Left lobe of liver (tissue), 2 donors: ENCODE measurements at regions not wholly inside any gene's neighbourhood (a gene's known extent, or its start where the extent isn't known, plus 50 kb on each side); places are given as distances from the start of the nearest gene placed in this dataset.

ENCODE experiments used
- ATAC-seq: fragments of 200-7000 bp; cut with Tn5 transposase; one replicate; pipeline ENCODE4 v1.9.1; 2020; ENCODE audit warnings: mild to moderate bottlenecking, moderate library complexity
- DNase-seq: peaks from one replicate; pipeline ENCODE4 v3.0.0-alpha.2; 2020; ENCODE audit warnings: low spot score
- donor health status: DM: no; HTN: no; CAD: no; lungs with moderate emphysema.
- donor health status: DM: no; HTN: yes; CAD: no.

DNA sequence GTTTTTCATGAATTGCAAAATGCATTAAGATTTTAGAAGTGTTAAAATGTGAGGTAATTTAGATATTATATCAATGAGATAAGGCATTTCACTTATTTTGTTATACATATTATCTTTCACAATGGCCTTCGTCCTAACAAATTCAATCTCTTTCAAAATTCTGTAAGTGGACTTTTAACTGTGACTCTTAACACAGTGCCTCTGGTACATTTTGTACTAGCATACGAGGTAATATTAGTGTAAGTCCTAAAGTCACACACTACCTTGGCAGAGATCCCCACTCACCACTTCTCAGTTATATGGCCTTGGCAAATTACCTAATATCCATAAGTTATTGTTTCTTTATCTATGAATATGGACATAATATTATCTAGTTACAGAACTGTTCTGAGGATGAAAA lies 101.3 kb upstream of the SLITRK6 start:
- ATAC-seq (peak; percentile 79), DNase-seq (no peak)

DNA sequence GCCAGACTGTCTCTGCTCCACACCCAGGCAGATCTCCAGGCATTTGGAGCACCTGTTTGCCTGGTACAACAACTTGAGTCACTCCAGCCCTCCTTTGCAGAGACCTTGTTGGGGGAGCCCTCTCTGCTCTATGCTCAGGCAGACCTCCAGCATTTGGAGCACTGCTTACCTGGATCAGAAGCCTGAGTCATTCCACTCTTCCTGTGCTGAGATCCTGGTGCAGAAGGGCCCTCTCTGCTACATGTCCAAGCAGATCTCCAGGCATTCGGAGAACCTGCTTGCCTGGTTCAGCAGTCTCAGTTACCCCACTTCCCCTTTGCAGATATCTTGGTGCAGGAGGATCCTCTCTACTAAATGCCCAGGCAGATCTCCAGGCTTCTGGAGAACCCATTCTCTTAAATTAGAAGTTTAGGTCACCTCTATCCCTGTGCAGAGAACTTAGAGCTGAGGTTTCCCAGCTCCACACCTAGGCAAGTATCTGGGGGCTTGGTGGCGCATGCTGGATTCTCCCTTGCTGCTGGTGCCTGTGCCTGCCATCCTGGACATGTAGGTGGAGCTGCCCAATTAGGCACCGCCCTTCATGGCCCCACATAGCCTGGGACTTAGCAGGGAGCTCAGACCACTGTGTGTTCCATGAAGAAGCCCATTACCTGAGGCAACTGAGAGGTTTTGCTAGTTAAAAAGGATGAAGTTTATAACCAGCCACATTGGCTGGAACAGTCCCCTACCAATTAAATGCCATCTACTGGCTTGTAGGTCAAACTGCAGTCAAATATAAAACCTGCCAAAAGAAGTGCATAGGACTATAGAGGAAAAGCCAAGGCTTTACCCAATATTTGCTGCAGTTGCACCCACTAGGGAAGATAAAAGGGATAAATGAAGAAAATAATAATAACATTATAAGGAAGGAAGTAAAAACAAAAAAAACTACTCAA lies 97.6 kb upstream of the SLITRK6 start:
- DNase-seq (no peak), ATAC-seq (peak; percentile 81)

GRCh38 chr13:85887406-85887805 lies 88.2 kb upstream of the SLITRK6 start:
- no peak for ATAC-seq

GRCh38 chr13:85879014-85879413 lies 79.8 kb upstream of the SLITRK6 start:
- ATAC-seq (peak; percentile 56), DNase-seq (no peak)

More at GRCh38 chr13:85887406-85887805, 88.2 kb upstream of the SLITRK6 start:
- DNase-seq, result no peak

DNA sequence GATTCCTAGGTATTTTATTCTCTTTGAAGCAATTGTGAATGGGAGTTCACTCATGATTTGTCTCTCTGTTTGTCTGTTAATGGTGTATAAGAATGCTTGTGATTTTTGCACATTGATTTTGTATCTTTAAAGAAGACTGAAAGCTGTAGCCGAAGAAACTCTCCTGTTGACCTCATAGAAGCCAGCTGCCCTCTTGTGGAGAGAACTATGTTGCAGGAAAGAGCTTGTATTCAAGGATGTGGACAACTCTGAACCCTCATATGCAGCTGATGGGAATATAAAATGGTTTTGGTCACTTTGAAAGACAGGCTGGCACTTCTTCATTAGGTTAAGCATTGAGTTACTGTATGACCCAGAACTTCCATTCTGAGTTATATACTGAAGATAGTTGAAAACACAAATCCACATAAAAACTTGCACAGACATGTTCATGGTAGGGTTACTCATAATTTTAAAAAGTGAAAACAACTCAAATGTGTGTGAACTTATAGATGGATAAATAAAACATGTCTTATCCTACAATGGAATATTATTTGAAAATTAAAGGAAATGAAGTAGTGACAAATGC lies 65.8 kb upstream of the SLITRK6 start:
- peak; percentile 78 for ATAC-seq
- DNase-seq, result no peak

GRCh38 chr13:85853901-85854663 lies 54.9 kb upstream of the SLITRK6 start:
- no peak for ATAC-seq

DNA sequence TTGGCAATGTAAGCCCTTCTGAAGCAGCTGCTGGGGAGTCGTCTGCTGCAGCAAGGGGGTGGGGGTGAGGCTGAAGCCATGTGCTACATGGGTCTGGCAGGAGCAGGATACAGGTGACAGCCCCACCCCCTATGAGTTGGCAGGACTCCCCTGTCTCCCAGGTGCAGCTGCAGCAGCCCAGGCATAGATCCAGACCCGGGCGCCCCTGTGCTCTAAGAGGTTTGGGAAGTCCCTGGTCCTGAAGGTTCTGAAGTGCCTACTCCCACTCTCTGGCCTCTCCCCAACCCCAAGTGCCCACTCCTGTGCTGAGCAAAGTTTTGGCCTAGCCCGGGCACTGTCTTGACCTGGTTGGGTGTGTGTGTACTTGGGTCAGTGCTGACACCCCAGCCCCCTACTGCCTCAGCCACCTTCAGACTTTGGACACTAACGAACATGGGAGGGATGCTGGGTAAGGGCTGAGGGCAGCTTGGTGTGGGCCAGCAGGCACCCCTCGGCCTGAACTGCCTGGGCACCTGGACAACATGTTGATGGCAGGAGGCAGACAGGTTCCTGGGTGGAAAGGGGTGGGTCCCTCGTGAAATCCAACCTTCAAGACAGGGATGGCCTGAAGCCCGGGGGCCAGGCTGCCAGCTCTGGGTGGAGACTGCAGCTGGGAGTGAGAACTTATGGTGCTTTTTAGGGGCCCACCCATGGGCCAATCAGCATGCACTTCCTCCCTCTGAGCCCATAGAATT lies 54.1 kb upstream of the SLITRK6 start:
- no peak for DNase-seq
- no peak for ATAC-seq

More at GRCh38 chr13:85853901-85854663, 54.9 kb upstream of the SLITRK6 start:
- no peak for DNase-seq
